ENCODE measurements at regions not wholly inside any gene's neighbourhood (a gene's known extent, or its start where the extent isn't known, plus 50 kb on each side); places are given as distances from the start of the nearest gene placed in this dataset.

DNA sequence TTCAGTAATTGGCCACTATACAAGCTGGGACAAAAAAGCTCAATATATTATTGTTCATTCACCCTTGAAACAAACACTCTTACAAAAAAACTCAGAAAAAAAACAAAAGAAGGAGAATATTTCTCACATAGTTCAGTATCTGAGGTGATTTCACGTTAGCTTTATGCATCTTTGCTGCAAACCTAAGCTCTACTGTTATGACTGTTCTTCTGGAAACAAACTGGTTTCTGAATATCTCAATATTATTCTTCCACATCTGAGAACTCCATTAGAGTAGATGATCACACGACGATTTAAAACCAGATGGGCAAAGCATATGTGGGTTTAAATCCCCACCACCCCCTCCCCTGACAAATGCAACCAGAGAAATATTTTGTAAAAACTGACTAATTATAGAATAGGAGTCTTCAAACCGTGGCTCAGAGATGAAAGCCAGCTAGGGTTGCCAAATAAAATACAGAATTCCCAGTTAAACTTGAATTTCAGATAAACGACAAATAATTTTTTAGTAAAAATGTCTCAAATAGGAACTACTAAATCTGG, 182.0 kb upstream of the FAM241A start:
- H3K9me3 ChIP-seq (ENCODE audit: insufficient read depth, low read length, severe bottlenecking): no peaks in the 10 kb centered on the region
- no peak for DNase-seq
- no peaks in the 10 kb centered on the region for H3K79me2 ChIP-seq (ENCODE audit: insufficient read depth, low read length)
- TF ChIP-seq, protein P1, sequence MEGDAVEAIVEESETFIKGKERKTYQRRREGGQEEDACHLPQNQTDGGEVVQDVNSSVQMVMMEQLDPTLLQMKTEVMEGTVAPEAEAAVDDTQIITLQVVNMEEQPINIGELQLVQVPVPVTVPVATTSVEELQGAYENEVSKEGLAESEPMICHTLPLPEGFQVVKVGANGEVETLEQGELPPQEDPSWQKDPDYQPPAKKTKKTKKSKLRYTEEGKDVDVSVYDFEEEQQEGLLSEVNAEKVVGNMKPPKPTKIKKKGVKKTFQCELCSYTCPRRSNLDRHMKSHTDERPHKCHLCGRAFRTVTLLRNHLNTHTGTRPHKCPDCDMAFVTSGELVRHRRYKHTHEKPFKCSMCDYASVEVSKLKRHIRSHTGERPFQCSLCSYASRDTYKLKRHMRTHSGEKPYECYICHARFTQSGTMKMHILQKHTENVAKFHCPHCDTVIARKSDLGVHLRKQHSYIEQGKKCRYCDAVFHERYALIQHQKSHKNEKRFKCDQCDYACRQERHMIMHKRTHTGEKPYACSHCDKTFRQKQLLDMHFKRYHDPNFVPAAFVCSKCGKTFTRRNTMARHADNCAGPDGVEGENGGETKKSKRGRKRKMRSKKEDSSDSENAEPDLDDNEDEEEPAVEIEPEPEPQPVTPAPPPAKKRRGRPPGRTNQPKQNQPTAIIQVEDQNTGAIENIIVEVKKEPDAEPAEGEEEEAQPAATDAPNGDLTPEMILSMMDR (IDR thresholded peaks at IDR 0.05; ENCODE audit: borderline replicate concordance, extremely low read depth, low read length, poor library complexity, severe bottlenecking): no peak
- no peak for TF ChIP-seq EZH2 (IDR thresholded peaks at IDR 0.05; ENCODE audit: borderline replicate concordance, low read depth, low read length, severe bottlenecking)
- no peak overlapping the region for H3K9ac ChIP-seq (ENCODE audit: low read depth, low read length)
- no peak for ATAC-seq (ENCODE audit: insufficient read depth, low read depth)
- no peaks in the 10 kb centered on the region for H3K4me1 ChIP-seq (ENCODE audit: insufficient read depth, low read length)
- H3K27me3 ChIP-seq (ENCODE audit: insufficient read depth, low read length, poor library complexity): peaks cover 3% of the 10 kb centered on the region
- no peak overlapping the region for H3K4me2 ChIP-seq (ENCODE audit: insufficient read depth, low read length)
- no peak overlapping the region for H2AFZ ChIP-seq (ENCODE audit: low read depth, low read length)
- H4K20me1 ChIP-seq (ENCODE audit: insufficient read depth, low read length): no peaks in the 10 kb centered on the region
- no peak overlapping the region for H3K27ac ChIP-seq (ENCODE audit: low read length)
- no peak overlapping the region for H3K4me3 ChIP-seq (ENCODE audit: low read depth in 1 of 2, low read length in 2 of 2)
- H3K36me3 ChIP-seq (ENCODE audit: insufficient read depth, low read length): no peaks in the 10 kb centered on the region

DNA sequence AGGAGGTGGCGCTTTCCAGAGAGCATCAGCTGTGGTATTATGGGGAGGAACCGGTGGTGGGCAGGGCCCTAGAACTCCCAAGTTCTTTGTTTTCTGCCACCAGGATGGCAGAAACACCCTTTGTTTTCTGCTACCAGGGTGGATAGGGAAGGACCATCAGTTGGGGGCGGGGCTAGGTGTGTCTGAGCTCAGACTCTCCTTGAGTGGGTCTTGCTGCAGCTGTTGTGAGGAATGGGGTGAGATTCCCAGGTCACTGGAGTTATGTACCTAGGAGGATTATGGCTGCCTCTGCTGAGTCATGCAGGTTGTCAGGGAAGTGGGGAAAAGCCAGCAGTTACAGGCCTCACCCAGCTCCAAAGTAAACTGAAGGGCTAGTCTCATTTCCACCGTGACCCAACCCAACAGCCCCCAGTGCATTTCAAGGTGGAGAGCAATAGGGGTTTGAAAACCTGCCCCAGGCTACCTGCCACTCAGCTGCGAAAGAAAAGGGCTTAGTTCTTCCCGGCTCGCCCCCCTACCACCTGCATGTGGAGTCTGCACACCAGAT, 167.8 kb upstream of the FAM241A start:
- DNase-seq (no peak), ATAC-seq (ENCODE audit: insufficient read depth, low read depth) (no peak)
- H3K9me3 ChIP-seq (ENCODE audit: insufficient read depth, low read length, severe bottlenecking): no peaks in the 10 kb centered on the region
- H2AFZ ChIP-seq (ENCODE audit: low read depth, low read length): no peak overlapping the region
- no peak overlapping the region for H3K4me2 ChIP-seq (ENCODE audit: insufficient read depth, low read length)
- no peak overlapping the region for H3K9ac ChIP-seq (ENCODE audit: low read depth, low read length)
- no peaks in the 10 kb centered on the region for H3K79me2 ChIP-seq (ENCODE audit: insufficient read depth, low read length)
- no peaks in the 10 kb centered on the region for H3K4me1 ChIP-seq (ENCODE audit: insufficient read depth, low read length)
- no peaks in the 10 kb centered on the region for H3K36me3 ChIP-seq (ENCODE audit: insufficient read depth, low read length)
- H3K27me3 ChIP-seq (ENCODE audit: insufficient read depth, low read length, poor library complexity): no peaks in the 10 kb centered on the region
- no peak overlapping the region for H3K4me3 ChIP-seq (ENCODE audit: low read depth in 1 of 2, low read length in 2 of 2)
- H3K27ac ChIP-seq (ENCODE audit: low read length): no peak overlapping the region
- TF ChIP-seq EZH2 (IDR thresholded peaks at IDR 0.05; ENCODE audit: borderline replicate concordance, low read depth, low read length, severe bottlenecking): no peak
- TF ChIP-seq, protein P1 (IDR thresholded peaks at IDR 0.05; ENCODE audit: borderline replicate concordance, extremely low read depth, low read length, poor library complexity, severe bottlenecking): no peak
- H4K20me1 ChIP-seq (ENCODE audit: insufficient read depth, low read length): no peaks in the 10 kb centered on the region

DNA sequence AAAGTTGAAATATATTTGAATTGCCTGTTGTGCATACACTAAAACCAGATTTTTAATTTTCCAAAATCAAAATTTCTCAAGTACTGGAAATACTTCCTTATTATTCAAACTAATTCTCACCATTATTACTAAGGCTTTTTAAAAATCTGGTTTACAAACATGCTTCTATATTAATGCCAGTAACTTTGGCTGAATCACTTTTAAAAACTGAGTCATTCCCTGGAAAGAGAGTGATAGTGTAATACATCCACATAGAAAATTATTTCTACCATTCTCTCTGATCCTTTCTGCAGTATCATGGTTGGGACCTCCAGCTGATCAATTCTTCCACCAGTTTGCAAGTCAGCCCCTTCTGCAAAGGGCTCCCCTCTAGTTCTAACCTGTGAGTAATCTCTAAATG, 165.3 kb upstream of the FAM241A start:
- no peak overlapping the region for H3K9ac ChIP-seq (ENCODE audit: low read depth, low read length)
- H3K9me3 ChIP-seq (ENCODE audit: insufficient read depth, low read length, severe bottlenecking): no peaks in the 10 kb centered on the region
- no peak overlapping the region for H3K4me2 ChIP-seq (ENCODE audit: insufficient read depth, low read length)
- no peaks in the 10 kb centered on the region for H3K79me2 ChIP-seq (ENCODE audit: insufficient read depth, low read length)
- no peaks in the 10 kb centered on the region for H4K20me1 ChIP-seq (ENCODE audit: insufficient read depth, low read length)
- TF ChIP-seq, protein P1 (IDR thresholded peaks at IDR 0.05; ENCODE audit: borderline replicate concordance, extremely low read depth, low read length, poor library complexity, severe bottlenecking): no peak
- no peak for TF ChIP-seq EZH2 (IDR thresholded peaks at IDR 0.05; ENCODE audit: borderline replicate concordance, low read depth, low read length, severe bottlenecking)
- no peaks in the 10 kb centered on the region for H3K36me3 ChIP-seq (ENCODE audit: insufficient read depth, low read length)
- no peaks in the 10 kb centered on the region for H3K27me3 ChIP-seq (ENCODE audit: insufficient read depth, low read length, poor library complexity)
- H3K4me1 ChIP-seq (ENCODE audit: insufficient read depth, low read length): no peaks in the 10 kb centered on the region
- no peak for DNase-seq
- no peak overlapping the region for H3K27ac ChIP-seq (ENCODE audit: low read length)
- no peak overlapping the region for H2AFZ ChIP-seq (ENCODE audit: low read depth, low read length)
- ATAC-seq (ENCODE audit: insufficient read depth, low read depth): no peak
- no peak overlapping the region for H3K4me3 ChIP-seq (ENCODE audit: low read depth in 1 of 2, low read length in 2 of 2)

Measured in DND-41 (cell line).